Brain pericyte (primary cell): ENCODE measurements at regions not wholly inside any gene's neighbourhood (a gene's known extent, or its start where the extent isn't known, plus 50 kb on each side); places are given as distances from the start of the nearest gene placed in this dataset.
"Not testable (repeated sequence)": the region's sequence is repeated elsewhere in the genome, so short reads cannot be mapped to it uniquely, and the experiment has no call there.

Experiments used
- DNase-seq: peaks from one replicate; pipeline ENCODE4 v3.0.0-alpha.2; 2012; ENCODE audit warnings: low read depth, low spot score

DNA sequence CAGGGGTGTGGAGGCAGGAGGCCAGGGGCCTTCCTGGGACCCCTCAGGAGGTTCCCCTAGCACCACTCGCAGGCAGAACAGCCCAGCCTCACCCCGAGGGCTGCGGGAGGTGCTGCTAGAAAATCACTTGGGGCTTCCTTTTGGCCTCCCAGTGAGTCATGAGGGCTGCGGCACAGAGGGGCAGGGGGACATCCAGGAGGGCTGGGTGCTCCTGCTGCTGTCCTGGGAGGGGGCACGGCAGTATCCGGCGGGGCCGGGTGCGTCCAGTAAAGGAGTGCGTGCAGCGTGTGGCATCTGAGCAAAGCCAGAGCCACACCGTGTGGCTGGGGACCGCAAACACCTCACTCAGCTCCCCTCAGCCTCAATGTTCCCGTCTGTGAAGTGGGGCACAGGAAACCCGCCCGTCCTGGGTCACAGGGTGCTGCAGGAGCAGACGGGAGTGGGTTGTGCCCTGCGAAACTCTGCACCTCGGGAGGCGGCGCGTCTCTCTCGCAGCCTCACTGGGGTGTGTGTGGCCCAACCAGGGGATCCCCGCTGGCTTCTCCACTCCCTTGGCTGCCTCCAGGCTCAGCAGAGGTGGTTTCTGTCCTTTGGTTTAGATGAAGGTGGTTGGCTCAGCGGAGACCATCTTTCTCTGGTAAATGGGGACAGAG is 117.3 kb upstream of the ZNF469 start:
- DNase-seq: not testable (repeated sequence)

DNA sequence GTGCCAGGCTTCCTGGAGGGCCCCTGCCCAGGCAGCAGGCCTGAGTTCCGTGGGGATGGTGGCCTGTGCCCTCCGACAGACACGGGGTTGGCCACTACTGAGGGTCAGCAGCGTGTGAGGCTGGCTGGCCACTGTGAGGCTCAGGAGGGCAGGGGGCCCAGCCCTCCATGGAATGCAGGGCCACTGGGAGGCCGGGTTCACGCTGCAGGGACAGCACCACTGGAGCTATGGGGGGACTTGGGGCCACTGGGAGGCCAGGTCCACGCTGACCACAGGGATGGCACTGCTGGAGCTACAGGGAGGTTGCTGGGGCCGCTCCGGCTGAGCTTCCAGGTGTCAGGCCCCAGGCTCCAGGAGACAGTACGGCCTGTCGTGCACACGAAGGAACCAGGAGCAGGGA is 116.7 kb upstream of the ZNF469 start:
- not testable (repeated sequence) for DNase-seq

DNA sequence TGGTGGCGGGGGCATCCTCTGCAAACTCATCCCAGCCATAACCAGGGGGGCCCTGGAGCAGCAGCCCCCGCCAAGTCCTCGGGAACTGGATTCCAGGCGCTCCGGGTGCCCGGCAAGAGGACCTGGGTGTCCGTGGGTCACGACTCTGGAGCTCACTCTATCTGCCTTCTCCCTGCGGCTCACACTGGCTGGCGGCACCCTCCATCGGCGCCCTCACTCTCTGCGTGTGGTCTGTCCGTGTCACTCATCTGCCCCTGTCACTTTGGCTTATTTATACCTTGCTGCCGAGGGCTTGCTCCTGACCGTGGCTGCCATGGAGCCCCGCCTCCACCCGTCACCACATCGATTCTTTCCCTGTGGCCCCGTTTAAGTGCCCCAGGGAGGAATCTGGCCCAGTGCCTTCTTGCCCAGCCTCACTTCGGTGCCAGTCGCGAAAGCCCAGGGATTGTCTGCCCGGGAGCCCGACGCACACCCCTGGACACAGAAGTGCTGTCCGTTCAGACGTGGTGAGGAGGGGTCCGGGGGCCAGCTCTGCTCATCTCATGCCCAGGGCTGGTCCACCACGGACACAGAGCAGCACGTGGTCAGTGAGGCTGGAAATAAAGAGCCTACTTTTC is 115.7 kb upstream of the ZNF469 start:
- not testable (repeated sequence) for DNase-seq

DNA sequence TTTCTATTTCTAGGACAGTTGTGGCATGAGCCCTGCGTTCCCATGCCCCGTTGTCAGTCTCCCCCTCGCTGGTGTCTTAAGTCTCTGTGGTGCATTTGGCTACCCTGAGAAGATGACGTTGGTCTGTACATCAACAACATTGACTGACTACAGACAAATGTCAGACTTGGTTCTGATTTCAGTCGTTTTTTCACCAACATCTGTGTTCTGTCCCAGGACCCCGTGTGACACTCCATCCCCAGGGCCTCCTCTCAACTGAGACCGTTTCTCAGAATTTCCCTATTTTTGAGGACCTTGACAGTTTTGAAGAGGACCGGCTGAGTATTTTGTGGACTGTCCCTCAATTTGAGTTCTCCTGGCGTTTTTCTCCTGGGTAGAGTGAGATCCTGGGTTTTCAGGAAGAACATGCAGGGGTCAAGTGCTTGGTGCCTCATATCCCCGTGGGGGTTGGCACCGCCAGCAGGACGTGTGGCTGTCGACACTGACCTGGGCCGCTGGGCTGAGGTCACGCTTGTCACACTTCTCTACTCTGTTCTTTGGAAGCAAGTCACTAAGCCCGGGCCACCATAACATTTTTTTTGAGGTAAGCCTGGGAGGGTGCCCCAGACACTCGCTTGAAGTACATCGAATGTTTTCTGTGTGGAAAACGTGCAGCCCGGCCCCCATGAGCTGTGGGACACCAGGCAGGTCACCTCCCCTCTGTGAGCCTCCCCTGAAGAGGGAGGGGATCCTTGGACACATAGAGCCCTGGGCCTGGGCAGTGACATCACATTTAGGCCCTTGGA is 114.4 kb upstream of the ZNF469 start:
- DNase-seq: not testable (repeated sequence)

DNA sequence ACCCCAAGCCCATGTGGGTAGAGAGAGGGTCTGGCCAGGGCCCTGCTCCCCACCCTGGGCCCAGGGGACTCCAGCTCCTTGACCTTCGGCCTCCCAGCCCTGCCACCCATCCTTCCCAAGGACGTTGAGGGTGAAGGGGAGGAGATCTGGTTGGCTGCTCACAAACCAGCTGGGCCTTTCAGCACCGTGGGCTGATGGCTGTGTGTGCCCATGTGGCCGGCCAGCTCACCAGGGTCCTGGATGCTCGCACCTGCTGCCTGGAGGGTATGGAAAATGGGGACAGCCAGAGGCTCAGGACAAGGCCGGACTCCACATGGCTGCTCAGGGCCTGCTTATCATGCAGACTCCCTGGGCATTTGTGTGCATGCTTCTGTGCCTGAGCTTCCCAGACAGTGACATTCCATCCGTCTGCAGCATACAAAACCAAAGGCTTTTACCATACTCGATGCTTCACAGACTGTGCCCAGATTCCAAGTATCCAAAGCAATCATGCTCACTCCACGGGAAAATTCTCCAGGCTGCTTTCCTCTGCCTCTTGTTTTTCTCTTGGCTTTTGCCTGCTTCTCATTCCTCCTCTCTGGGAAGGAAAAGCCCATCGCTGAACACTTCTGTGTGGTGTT is 112.5 kb upstream of the ZNF469 start:
- DNase-seq: not testable (repeated sequence)

DNA sequence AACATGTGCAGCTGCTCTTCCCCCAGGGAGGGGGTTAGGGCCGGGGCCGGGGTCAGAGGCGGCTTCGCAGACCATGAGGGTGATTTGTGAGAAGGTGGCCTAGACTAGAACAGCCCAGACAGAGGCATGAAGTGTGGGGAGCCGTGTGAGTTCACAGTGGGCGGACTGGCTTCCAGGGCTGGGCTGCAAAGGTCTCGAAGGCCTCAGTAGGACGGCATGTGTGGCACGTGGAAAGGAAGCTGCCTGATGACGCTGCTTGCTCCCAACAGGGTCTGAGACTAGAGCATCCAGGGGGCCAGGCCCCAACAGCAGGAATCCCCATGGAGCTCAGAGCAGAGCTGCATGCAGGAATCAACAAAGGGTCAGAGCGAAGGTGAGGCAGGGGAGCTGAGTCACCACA is 111.5 kb upstream of the ZNF469 start:
- DNase-seq: not testable (repeated sequence)

DNA sequence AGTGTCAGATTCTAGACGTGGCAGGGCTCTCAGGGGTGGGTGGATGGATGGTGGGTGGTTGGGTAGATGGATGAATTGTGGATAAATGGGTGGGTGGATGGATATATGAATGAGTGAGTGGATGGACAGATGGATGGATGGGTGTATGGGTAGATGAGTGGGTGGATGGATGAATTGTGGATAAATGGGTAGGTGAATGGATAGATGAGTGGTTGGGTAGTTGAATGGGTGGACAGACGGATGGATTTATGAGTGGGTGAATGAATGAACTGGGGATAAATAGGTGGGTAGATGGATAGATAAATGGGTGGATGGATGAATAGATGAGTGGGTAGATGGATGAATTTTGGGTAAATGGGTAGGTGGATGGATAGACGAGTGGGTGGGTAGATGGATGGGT is 111.0 kb upstream of the ZNF469 start:
- not testable (repeated sequence) for DNase-seq

DNA sequence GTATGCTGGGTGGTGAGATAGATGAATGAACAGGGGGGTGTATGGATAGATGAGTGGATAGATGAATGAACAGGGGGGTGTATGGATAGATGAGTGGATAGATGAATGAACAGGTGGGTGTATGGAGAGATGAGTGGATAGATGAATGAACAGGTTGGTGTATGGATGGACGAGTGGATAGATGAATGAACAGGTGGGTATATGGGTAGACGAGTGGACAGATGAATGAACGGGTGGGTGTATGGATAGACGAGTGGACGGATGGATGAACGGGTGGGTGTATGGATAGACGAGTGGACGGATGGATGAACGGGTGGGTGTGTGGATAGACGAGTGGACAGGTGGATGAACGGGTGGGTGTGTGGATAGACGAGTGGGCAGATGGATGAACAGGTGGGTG is 110.3 kb upstream of the ZNF469 start:
- not testable (repeated sequence) for DNase-seq

DNA sequence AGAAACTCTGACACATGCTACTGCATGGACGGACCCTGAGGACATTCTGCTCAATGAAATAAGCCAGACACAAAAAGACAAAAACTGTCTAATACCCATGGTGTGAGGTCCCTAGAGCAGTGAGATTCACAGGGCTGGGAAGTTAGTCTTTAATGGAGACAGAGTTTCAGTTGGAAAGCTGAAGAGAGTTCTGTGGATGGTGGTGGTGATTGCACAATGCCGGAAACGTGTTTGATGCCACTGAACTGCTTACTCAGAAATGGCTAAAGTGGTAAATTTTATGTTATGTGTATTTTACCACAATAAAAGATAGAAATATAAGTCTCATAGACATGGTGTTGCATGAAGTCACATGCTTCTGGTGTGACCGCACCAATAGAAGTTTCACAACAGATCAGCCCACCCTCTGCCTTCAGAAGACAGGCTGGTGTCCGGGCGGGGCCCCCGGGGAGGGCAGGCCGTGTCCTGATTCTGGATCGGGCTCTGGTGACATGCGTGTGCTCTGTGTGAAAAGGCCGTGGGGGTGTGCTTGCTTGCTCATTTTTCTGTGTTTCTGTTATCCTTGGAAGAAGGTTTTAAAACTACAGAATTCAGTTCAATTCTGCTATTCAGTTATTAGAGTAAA is 108.5 kb upstream of the ZNF469 start:
- not testable (repeated sequence) for DNase-seq

DNA sequence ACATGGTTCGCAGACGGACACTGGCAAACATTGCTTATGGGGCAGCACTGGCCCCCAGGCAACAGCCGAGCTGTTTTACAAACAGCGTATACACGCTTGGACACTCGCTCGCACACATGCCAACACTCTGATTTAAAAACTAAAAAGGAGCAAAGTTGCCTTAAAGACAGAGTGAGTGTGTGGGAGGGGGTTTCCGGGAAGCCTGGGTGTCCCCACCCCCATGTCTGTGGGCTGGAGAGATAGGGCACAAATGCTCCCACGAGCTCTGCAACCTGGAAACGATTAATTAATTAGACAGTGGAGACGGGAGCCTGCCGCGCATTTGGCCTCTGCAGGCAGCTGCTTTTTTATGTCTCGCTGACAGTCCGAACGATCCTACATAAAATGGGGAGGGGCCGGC is 107.9 kb upstream of the ZNF469 start:
- DNase-seq: no peak

DNA sequence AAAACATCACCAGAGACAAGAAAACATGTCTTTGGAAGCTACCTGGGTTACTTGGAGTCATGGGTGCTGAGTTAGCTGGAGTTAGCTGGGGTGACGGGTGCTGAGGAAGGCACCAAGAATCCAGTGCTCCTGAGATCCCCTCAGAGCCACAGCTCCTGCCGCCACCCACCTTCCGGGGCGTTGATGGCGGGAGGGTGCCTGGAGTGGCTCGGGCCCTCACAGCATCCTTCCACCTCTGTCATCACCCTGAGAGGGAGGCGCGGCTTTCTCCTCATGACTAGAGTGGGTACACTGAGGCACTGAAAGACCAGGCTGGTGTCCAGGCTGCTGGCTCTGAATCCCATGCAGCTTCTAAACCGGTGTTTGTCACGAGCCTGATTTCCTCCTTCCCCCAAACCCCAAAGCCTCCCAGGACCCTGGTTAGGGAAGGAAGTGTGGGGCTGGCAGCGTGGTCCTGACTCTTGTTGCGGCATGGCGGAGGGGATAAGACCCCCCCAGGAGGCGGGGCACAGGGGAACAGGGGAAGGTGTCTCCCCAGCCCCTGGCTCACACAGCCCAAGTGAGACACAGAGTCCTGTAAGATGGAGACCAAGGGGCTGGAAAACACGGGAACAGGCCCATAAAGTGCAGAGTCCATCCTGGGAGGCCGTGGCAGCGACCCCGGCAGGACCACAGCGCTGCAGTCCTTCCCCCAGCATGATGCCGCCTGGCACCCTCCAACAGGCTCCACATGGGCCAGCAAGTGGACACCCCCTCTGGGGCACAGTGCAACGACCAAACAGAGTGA is 107.2 kb upstream of the ZNF469 start:
- DNase-seq: not testable (repeated sequence)

DNA sequence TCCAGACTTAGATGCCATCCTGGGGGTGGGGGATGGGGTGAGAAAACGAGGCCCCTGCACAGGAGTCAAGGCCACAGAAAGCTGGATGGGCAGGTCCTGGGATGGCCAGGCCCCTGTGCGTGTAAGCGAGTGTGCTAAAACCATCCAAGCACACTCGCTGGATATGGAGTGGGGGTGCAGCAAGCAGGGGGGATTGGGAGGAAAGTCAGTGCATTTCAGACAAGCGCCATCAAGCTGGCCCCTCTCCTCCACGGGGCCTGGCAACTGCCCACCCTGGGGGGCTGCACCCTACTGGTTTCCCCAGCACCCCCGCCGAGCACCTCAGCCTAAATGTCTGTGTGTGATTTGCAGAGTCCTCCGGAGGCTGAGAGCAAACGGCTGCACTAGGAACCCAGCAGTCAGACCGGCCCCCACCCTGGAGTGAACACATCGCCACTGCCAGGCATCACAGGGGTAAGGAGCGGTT is 106.6 kb upstream of the ZNF469 start:
- DNase-seq: not testable (repeated sequence)

DNA sequence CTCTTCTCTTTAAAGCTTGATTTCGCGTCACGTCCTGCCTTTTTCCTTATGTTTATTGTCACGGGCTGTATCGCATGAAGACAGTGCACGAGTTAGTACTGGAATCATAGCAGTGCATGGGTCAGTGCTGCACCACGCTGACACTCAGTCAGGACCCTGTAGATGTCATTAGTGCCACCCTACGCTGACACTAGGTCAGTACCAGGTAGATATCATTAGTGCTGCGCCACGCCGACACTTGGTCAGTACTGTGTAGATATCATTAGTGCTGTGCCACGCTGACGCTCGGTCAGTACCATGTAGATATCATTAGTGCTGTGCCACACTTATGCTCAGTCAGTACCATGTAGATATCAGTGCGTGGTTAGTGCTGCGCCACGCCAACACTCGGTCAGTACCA is 106.2 kb upstream of the ZNF469 start:
- no peak for DNase-seq

DNA sequence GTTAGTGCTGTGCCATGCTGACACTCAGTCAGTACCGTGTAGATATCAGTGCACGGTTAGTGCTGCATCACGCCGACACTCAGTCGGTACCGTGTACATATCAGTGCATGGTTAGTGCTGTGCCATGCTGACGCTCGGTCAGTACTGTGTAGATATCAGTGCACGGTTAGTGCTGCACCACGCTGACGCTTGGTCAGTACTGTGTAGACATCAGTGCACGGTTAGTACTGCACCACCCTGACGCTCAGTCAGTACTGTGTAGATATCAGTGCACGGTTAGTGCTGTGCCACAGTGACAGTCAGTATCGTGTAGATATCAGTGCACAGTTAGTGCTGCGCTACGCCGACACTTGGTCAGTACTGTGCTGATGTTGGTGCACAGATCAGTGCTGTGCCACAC is 102.8 kb upstream of the ZNF469 start:
- DNase-seq: no peak

DNA sequence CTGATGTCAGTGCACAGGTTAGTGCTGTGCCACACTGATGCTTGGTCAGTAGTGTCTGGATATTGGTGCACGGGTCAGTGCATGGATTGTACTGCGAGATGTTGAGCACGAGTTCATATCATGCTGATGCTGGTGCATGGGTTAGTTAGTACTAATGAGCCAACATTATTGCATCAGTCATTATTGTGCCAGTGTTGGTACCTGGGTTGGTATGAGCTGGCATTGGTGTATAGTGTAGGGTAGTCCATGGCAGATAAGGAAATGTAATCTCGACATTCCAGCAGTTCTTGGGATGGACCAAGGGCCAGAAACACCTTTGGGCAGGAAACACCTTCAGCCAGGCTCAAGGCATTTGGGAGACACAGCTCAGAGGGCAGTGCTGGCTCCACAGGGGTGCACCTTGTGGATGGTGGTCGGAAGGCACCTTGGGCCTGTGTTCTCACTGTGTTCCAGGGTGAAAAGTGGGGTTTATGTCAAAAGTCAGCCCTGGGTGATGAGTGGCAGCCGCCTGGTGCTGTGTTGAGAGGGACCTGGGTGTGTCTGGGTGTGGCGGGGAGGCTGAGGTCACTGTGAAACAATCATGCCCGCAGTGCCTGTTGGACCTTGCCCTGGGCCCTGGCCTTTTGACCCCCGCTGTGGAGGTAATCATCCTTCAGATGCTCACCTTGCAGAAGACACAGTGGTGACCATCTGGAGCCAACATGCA is 100.7 kb upstream of the ZNF469 start:
- no peak for DNase-seq

DNA sequence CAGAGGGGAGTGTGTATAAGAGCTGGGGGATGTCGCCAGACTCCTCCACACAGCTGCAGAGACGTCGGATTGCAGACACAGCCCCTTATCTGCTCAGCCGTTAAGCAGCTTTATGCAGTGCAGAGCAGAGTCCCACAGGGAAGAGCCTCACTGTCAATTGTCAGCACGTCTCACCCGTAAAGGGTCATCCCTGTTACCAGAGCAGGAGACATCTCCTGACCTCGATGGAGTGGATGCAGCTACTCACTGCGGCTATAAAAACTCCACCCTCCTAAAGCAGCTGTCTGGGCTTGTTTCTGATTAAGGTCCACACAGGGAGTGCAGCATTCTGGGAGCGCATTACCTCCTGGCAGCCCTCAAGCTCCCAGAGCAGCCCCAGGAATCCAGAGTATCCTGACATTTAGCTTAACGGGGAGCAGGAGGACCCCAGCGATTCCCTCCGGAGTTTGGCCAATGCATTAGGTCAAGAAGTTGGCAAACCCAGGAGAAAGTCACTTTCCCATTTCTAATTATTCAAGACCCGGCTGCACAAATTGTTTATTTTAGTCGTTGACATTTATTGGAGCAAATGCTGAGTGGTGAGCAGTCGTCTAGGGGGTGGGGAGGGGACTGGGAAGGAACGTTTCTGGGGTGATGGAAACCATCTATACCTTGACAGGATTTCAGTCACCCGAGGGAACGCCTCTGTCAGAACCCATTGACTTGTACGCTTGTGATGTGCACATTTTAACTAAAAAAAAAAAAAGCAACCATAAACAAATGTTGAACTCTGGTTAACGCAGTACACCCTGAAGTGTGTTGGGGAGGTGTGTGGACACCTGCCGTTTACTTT is 100.0 kb upstream of the ZNF469 start:
- no peak for DNase-seq

DNA sequence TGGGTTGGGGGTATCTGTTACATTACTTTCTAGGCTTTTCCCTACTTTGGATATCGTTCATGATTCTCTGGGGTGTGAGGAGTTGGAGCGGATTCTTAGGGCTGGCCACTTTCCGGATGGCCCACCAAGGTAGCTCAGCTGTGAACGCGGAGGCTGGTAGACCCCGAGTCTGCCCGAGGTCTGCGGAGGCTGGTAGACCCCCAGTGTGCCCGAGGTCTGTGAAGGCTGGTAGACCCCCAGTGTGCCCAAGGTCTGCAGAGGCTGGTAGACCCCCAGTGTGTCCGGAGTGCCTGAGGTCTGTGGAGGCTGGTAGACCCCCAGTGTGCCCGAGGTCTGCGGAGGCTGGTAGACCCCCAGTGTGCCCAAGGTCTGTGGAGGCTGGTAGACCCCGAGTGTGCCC is 99.2 kb upstream of the ZNF469 start:
- no peak for DNase-seq

DNA sequence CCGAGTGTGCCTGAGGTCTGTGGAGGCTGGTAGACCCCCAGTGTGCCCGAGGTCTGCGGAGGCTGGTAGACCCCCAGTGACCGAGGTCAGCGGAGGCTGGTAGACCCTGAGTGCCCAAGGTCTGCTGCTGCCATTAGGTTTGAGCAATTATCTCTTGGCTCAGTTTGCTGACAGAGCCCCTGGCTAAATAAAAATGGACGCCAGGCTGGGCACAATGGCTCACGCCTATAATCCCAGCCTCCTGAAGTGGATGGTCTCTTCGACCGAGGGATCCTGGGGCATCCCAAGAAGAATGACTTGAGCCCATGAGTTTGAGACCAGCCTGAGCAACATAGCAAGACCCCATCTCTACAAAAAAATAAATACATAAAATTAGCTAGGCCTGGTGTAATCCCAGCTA is 98.7 kb upstream of the ZNF469 start:
- no peak for DNase-seq
